Hepatocyte (in vitro differentiated cells): ENCODE measurements at regions not wholly inside any gene's neighbourhood (a gene's known extent, or its start where the extent isn't known, plus 50 kb on each side); places are given as distances from the start of the nearest gene placed in this dataset.

Experiments used
- EZH2 ChIP-seq: fragments of 200-600 bp; sonication (generic); IDR thresholded peaks from 2 replicates; pipeline ENCODE4 v1.6.1; 2016; ENCODE audit warnings: antibody characterized with exemption, mild to moderate bottlenecking, borderline replicate concordance
- EZH2phosphoT487 ChIP-seq: fragments of 200-600 bp; sonication (generic); IDR thresholded peaks from one replicate; pipeline ENCODE4 v1.6.1; 2018; ENCODE audit warnings: antibody characterized with exemption, mild to moderate bottlenecking, low read depth, moderate library complexity; ENCODE audit not compliant: unreplicated experiment, severe bottlenecking
- TF ChIP-seq, protein P1 (sequence below): fragments of 200-600 bp; sonication (generic); IDR thresholded peaks from 2 replicates; pipeline ENCODE4 v1.5.1; 2016; ENCODE audit warnings: antibody characterized with exemption, mild to moderate bottlenecking; ENCODE audit not compliant: poor library complexity

DNA sequence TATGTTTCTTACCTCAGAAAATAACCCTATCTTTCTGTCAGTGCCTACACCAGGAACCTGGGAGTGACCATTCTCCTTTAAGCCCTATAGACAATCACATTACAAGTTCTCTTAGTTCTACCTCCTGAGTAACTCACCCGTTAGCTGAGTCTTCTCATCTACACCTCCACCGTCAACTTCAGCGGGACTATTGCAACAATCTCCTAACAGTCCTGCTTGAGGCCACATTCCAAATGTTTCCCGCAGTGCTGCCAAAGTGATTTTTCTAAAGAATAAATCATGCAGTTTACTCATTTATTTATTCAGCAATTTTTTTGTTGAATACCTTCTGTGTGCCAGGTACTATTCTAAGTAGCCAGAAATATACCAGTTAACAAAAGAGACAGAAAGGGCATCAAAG lies 285.0 kb upstream of the GRIP1 start:
- TF ChIP-seq, protein P1, sequence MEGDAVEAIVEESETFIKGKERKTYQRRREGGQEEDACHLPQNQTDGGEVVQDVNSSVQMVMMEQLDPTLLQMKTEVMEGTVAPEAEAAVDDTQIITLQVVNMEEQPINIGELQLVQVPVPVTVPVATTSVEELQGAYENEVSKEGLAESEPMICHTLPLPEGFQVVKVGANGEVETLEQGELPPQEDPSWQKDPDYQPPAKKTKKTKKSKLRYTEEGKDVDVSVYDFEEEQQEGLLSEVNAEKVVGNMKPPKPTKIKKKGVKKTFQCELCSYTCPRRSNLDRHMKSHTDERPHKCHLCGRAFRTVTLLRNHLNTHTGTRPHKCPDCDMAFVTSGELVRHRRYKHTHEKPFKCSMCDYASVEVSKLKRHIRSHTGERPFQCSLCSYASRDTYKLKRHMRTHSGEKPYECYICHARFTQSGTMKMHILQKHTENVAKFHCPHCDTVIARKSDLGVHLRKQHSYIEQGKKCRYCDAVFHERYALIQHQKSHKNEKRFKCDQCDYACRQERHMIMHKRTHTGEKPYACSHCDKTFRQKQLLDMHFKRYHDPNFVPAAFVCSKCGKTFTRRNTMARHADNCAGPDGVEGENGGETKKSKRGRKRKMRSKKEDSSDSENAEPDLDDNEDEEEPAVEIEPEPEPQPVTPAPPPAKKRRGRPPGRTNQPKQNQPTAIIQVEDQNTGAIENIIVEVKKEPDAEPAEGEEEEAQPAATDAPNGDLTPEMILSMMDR = no peak
- TF ChIP-seq EZH2 = no peak
- no peak for TF ChIP-seq EZH2phosphoT487
